Mesenteric fat pad (tissue), 1 donor: ENCODE measurements at regions not wholly inside any gene's neighbourhood (a gene's known extent, or its start where the extent isn't known, plus 50 kb on each side); places are given as distances from the start of the nearest gene placed in this dataset.
"Not testable (repeated sequence)": the region's sequence is repeated elsewhere in the genome, so short reads cannot be mapped to it uniquely, and the experiment has no call there.

Experiments used
- DNase-seq: peaks from one replicate; pipeline ENCODE4 v3.0.0-alpha.2; 2020; ENCODE audit warnings: low spot score
- donor health status: DM: yes; HTN: yes; CAD: no.

GRCh38 chr2:82182270-82182669, 1877.7 kb upstream of the LRRTM1 start:
- no peak for DNase-seq

- DNase-seq, result not testable (repeated sequence)
Observed at GRCh38 chr2:82175210-82175609, 1870.7 kb upstream of the LRRTM1 start.

GRCh38 chr2:82172483-82172882, 1867.9 kb upstream of the LRRTM1 start:
- no peak for DNase-seq

- DNase-seq, result no peak
Observed at GRCh38 chr2:82169379-82169778, 1864.8 kb upstream of the LRRTM1 start.

GRCh38 chr2:82165377-82165776, 1860.8 kb upstream of the LRRTM1 start:
- no peak for DNase-seq

- no peak for DNase-seq
Observed at GRCh38 chr2:82158150-82158549, 1853.6 kb upstream of the LRRTM1 start.

- no peak for DNase-seq
Observed at GRCh38 chr2:82155469-82155868, 1850.9 kb upstream of the LRRTM1 start.

GRCh38 chr2:82143343-82143742, 1838.8 kb upstream of the LRRTM1 start:
- no peak for DNase-seq

GRCh38 chr2:82139979-82140611, 1835.5 kb upstream of the LRRTM1 start:
- no peak for DNase-seq

- DNase-seq, result no peak
Observed at GRCh38 chr2:82137441-82137840, 1832.9 kb upstream of the LRRTM1 start.

- DNase-seq, result no peak
Observed at GRCh38 chr2:82128051-82128450, 1823.5 kb upstream of the LRRTM1 start.

- no peak for DNase-seq
Observed at GRCh38 chr2:82124629-82125028, 1820.1 kb upstream of the LRRTM1 start.

- no peak for DNase-seq
Observed at GRCh38 chr2:82120654-82121053, 1816.1 kb upstream of the LRRTM1 start.

- no peak for DNase-seq
Observed at GRCh38 chr2:82120115-82120514, 1815.6 kb upstream of the LRRTM1 start.

- no peak for DNase-seq
Observed at GRCh38 chr2:82109418-82109817, 1804.9 kb upstream of the LRRTM1 start.

- no peak for DNase-seq
Observed at GRCh38 chr2:82098617-82099016, 1794.1 kb upstream of the LRRTM1 start.

GRCh38 chr2:82089518-82089917, 1785.0 kb upstream of the LRRTM1 start:
- DNase-seq, result no peak

- DNase-seq, result no peak
Observed at GRCh38 chr2:82084679-82085392, 1780.3 kb upstream of the LRRTM1 start.

- no peak for DNase-seq
Observed at GRCh38 chr2:82075875-82076274, 1771.3 kb upstream of the LRRTM1 start.

- DNase-seq, result no peak
Observed at GRCh38 chr2:82062463-82062862, 1757.9 kb upstream of the LRRTM1 start.

GRCh38 chr2:82055846-82056245, 1751.3 kb upstream of the LRRTM1 start:
- no peak for DNase-seq

- DNase-seq, result no peak
Observed at GRCh38 chr2:82043867-82044266, 1739.3 kb upstream of the LRRTM1 start.
